ENCODE measurements at regions not wholly inside any gene's neighbourhood (a gene's known extent, or its start where the extent isn't known, plus 50 kb on each side); places are given as distances from the start of the nearest gene placed in this dataset.
"Not testable (repeated sequence)": the region's sequence is repeated elsewhere in the genome, so short reads cannot be mapped to it uniquely, and the experiment has no call there.

DNA sequence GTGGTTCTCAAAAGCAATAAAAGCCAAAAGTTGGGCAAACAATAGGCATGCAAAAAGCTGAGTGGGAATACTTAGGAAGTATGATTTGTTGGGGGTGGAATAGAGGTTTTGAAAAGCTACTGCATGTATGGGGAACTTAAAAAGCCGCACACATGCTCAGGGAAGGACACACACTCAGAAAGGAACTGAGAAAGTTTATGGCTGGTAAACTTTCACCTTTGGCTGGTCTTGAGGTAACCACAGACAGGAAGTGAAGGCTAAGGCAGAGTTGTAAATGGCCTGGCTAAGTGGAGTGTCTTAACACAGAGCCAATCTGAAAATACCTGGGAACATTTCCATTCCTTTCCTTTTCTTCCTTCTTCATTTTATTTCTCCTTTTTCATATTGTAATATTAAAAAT is 134.5 kb upstream of the EXOC2 start:
- DNase-seq (ENCODE audit: low read depth in 2 of 2, low spot score in 1 of 2), result no peak

DNA sequence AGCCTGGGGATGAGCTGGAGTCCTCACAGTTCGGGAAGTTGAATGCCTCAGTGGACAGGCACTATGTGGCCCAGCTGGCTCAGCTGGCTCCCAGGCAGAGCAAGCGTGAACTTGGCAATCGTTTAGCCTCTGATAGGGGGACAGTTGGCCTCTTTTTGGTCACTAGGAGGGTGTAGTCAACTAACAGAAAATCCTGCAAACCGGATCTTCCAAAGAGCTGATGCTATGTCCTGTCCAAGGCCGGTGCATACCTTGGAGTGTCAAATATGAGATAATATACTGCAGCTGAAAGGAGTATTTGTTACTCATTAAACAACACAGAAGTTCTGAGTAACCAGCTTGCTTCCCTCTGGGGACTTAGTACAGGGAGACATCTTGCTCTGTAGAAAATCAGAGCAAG is 126.2 kb upstream of the EXOC2 start:
- no peak for DNase-seq (ENCODE audit: low read depth in 2 of 2, low spot score in 1 of 2)

DNA sequence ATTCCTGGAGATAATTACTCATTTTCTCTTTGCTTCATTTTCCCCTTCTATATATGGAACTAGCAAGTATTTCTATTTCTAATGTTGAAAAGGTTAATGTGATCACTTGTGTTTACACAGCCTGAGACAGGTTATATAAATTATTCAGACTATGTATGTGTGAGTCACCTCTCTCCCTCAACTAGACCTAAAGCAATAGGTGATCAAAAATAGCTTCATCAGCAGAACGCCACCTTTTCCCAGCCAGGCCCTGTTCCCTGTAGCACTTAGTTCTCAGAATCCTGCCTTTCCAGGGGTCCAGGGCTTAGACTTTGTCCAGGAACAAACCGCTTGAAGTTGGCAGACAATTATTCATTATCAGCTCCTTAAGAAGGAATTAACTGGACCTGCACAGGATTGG is 125.3 kb upstream of the EXOC2 start:
- DNase-seq (ENCODE audit: low read depth in 2 of 2, low spot score in 1 of 2), result no peak

DNA sequence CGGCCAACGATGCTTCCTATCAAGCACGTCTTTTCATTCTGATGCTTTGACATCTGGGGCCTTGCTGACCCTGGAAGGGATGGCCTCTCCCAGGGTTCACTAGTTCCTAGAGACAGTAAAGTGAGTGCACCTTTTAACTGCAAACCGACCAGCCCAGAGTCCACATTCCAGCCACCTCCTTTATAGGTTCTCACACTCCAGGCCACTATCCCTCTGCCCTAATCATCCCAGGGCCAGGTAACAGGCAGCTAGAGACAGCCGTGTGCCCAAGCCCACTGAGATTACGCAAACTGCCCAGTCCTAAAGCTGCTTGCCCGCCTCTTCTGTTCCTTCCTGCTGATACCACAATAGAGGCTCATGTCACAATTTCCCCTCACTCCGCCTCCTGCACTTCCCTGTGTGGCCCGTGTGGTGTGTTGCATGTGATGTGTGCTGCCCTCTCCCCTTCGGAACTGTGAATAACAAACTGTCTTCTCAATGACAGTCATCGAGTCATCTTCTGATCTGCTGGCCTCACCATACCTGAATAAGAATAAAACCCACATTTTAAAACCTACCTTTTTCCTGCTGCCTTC is 123.7 kb upstream of the EXOC2 start:
- DNase-seq (ENCODE audit: low read depth in 2 of 2, low spot score in 1 of 2), result no peak

DNA sequence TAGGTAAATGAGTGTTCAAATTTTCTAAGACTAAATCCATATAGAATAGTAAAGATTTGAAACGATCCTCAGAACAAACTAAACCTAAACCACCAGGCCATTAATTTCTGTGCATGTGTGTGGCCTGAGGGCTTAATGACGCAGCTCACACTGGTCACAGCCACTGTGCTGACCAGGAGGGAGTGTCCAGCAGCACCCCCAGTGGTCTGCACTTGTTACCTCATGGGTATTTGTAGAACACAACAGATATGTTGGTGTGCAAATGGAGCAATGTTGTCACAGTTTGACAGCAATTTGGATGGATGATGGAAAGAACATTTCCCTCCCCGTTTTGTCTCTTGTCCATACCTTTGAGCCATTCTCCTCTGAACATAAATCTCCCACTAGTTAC is 122.4 kb upstream of the EXOC2 start:
- DNase-seq (ENCODE audit: low read depth in 2 of 2, low spot score in 1 of 2), result no peak

DNA sequence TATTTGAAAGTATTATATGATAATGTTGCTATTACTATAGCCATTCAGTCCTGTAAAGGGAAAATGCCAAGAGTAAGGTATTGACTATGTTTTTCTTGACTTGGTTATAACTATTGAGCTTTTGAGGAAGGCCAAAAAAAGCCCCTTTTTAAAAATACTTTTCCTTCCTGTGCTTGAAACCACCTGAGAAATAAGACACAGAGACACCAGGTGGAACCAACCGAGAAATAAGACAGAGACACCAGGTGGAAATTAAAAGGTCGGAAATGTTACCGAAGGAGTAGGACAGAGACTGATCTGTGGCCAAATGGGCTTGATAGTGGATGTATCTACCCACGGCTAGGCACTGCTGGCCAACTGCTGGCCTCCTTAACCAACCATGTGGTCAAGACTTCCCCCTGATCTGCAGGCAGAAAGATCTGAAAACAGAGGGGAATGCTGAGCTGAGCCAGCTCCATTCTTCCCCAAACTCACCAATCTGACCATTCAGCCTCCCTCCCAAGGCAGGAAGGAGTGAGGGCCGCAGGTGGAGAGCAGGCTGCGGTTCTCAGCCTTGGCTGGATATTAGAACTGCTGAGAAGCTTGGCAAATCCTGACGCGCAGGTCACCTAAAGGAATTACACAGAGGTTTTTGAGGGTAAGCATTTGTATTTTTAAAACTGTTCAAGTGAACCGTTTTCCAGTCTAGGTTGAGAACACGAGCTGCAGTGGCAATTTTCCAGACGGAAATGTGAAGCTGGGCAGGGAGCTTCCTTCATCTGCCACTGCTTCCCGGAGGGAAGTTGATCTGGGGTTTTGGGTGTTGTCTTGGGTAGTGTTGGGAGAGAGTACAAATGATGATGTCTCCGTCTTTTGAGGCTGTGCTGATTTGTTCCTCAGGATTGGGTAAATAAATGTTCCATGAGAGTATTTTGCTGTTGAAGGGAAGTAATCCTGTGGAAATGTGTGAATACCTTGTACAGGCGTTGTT is 121.7 kb upstream of the EXOC2 start:
- DNase-seq (ENCODE audit: low read depth in 2 of 2, low spot score in 1 of 2), result no peak

DNA sequence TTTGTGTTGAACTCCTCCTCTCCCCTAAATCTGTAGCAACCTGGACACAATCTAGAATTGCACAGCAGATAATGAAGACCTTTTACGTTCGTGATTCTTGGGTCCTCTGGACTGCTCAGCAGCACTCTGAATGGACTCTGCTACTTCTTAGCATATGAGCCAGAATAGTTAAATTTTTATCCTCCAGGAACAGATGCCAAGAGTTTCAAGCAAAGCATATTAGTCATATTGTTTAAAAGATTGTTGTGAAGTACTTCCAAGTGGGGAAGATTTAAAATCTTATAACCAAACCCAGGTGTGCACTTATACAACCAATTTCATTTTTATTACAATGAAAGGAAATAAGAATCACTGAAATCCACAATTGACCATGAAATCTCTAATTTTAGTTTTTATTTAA is 118.9 kb upstream of the EXOC2 start:
- no peak for DNase-seq (ENCODE audit: low read depth in 2 of 2, low spot score in 1 of 2)

DNA sequence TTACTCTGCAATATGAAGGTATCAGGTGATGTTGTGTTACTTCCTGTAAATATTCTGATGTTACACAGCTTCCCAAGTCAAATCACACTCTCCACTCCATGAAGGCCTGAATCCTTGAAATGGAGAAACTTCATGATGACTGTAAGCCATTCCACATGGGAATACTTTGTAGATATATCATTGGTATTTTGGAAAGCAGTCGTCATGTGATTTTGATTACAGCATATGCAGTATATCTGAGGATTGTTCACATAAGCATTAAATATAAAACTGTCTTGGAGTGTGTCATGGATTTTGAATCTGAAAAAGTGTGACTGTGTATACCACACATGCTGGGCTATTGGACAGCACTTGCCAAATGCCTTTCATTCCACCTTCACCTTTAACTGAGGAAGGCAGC is 118.3 kb upstream of the EXOC2 start:
- DNase-seq (ENCODE audit: low read depth in 2 of 2, low spot score in 1 of 2), result no peak

DNA sequence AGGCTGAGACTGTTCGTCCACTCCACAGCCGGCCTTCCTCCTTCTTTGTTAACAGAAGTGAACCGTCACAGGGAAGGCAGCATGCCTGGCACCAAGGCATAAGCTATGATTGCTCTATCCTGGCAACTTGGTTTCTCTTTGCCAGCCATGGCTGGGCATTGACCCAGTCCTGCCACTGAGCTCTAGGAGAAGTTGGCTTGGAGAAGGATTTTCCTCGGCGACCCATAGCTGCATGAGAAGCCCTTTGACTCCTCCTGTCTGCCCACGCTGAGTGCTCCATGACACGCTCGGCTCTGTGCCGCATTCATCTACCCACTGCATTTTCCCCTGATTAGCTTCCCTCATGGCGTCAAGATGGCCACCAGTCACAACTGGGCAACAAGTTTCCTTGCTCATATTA is 111.8 kb upstream of the EXOC2 start:
- no peak for DNase-seq (ENCODE audit: low read depth in 2 of 2, low spot score in 1 of 2)

DNA sequence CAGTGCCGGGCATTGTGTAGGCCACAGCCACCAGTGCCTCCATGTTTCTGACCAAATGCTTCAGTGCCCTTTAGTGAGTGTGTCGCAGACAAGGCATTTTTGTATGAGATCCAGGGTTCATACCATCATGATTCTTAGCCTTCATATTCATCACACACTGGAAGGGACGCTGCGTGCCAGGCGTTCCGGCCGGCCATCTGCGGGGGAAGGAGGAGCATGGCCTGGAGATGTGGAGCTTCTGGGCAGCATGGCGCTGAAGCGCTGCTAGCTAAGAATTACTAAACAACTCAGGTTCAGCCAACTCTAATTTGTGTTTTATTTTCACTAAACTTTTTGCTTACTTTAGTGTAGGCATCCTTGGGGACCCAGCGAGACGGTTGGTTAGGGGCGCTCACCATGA is 111.4 kb upstream of the EXOC2 start:
- no peak for DNase-seq (ENCODE audit: low read depth in 2 of 2, low spot score in 1 of 2)

DNA sequence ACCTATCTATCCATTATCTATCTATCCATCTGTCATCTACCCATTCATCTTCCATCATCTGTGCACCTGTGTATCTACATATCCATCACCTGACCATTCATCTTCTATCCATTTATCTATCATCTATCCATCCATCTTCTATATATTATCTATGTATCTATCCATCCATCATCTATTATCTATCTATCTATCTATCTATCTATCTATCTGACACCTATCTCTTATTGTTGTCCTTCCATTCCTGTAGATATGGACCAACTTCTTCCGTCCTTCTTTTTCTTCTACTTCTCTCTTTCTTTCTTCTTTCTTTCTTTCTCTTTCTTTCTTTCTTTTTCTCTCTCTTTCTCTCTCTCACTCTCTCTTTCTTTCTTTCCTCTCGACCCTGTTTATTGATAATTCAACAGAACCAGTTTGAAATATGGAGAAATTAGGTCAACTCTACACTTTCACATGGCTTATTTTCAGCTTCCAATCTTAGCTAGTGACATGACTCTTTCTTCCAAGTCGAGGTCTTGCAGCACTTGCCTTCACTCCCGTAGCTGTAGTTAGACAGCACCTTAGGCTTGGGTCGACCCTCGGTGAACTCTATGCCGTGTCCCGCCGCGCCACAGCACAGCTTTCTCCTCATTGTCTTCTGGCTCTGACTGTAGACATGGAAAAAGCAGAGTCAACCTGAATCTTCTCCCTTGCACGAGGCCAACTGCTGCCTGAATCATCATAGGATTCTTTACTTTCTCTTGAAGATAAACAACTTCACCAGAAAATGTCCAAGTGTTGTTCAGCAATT is 110.4 kb upstream of the EXOC2 start:
- no peak for DNase-seq (ENCODE audit: low read depth in 2 of 2, low spot score in 1 of 2)

DNA sequence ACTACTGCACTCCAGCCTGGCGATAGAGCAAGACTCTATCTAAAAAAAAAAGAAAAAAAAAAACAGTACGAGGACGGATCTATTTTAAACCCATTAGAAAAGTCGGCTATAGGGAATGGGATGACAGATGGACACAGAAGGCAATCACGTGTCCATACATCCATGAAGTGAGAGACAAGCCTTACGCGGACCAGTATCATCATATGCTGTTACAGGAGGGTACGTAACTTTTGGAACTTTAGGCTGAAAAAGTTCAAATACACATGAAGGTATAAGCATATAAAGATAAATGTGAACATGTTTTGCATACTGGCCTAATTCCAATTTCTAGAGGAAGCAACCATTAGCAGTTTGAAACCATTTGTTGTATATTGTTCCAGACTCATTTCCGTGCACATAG is 109.8 kb upstream of the EXOC2 start:
- no peak for DNase-seq (ENCODE audit: low read depth in 2 of 2, low spot score in 1 of 2)

DNA sequence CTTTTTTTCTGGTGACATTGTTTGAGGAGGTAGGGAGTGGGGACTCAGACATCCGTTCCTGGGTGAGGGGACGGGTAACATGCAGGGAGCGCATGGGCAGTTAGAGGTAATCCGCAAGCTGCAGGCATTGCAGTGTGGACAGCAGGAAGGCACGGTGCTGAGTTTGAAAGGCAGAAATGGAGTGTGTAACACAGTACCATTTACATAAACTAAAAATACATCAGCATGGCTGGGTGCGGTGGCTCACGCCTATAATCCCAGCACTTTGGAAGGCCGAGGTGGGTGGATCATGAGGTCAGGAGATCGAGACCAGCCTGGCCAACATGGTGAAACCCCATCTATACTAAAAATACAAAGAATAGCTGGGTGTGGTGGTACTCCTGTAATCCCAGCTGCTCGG is 109.3 kb upstream of the EXOC2 start:
- not testable (repeated sequence) for DNase-seq (ENCODE audit: low read depth in 2 of 2, low spot score in 1 of 2)

DNA sequence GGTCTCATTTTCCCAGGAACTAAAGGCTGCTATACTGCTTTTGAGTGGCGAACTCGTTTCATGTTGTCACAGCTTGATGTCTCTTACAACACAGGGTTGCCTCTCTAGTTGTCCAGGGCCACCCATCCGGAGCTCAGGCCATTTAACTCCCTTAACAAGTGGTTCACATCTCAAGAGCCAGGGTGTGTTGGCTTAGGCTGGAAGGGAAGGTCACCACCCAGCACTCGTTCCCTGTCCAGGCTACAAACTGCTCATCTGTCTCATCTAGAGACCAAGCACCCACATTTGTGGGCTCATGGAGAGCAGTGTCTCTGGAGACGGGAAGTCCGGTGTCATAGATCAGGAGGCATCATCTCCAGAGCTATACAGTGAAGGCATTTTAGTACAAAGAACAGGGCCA is 106.8 kb upstream of the EXOC2 start:
- DNase-seq (ENCODE audit: low read depth in 2 of 2, low spot score in 1 of 2), result no peak

DNA sequence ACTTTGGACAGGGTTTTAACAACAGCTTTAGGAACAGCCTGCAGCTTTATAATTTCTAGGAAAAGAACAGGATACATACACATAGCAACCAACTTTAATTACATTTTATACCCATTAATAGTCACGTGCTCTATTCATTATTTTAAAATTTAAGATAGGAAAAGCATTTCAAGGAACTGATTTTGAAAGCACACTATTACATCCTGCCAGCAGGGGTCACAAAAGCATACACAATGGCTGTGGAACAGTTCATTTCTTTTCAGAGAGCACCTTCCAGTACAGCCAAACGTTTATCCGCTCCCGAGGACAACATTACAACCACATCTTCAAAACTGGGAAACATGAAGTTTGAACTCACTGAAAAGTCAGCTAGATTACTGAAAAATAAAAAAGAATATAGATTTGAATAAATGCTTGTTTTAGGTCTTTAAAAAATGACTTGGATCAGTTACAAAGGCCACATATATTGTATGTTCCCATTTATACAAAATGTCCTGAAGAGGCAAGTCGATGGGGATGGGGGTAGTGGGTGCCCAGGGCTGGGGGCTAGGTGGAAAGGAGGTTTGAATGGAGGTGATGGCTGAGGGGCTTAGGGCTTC is 104.6 kb upstream of the EXOC2 start:
- no peak for DNase-seq (ENCODE audit: low read depth in 2 of 2, low spot score in 1 of 2)

DNA sequence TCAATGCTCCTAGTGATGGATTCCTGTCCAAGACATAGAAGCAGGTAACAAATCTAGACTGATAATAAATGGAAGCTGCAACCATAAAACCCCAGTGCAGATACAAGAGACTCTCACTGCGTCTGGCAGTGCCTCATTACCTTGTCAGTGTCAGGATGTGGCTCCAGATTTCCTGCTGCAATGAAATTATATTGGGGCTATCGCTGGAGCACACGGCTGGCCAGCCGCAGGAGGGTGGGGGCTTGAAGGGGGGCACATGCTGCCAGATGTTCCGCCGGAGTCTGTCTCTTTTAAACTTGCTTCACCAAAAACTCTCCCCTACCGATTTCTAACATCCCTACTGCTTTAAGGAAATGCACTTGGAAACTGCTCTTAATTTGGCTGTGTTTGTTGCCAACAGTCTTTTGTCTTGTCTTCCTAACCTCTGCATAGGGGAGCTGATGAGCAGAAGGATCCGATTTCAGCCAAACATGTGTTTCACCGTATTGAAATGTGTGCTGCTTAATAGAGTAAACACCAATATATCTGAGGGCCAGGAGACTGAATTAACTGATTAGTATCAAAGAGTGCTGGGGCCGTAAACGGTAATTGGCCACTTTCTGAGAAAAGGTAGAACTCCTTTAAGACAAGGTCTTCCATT is 102.2 kb upstream of the EXOC2 start:
- DNase-seq (ENCODE audit: low read depth in 2 of 2, low spot score in 1 of 2), result no peak

DNA sequence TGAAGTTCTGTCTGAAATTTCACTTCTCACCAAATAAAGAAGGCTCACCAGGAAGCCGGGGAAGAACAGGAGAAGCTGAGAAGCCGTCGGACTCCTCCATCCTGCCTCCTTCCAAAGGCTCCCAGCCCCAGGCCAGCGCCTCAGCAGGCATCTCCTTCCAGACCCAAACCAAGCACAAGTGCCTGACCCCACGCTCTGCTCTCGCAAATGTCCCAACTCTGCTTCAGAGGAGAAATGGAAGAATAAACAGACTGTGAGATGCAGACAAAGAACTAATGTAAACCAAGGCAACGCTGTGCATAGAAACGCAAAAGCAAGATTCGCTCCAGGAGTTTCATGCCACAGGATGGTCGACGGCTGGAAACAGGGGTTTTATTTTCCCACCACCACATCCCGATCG is 100.3 kb upstream of the EXOC2 start:
- no peak for DNase-seq (ENCODE audit: low read depth in 2 of 2, low spot score in 1 of 2)

DNA sequence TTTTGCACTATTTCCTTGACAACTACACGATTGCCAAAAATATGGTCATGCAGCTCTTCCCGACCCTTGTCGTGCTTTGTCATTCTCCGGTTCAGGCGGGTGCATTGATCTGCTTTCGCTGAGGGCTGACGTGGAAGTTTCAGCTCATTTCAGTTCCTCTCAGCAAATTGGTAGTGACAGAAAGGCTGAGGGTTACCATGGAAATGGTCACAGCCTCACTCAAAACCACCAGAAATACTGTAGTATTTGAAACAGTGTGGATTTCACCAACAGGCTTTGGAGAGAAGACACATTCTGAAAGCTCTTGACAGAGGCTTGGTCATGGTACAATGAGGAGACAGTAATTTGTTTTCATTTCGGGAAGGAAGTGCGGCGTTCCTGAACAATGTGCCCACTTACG is 99.7 kb upstream of the EXOC2 start:
- DNase-seq (ENCODE audit: low read depth in 2 of 2, low spot score in 1 of 2), result no peak

DNA sequence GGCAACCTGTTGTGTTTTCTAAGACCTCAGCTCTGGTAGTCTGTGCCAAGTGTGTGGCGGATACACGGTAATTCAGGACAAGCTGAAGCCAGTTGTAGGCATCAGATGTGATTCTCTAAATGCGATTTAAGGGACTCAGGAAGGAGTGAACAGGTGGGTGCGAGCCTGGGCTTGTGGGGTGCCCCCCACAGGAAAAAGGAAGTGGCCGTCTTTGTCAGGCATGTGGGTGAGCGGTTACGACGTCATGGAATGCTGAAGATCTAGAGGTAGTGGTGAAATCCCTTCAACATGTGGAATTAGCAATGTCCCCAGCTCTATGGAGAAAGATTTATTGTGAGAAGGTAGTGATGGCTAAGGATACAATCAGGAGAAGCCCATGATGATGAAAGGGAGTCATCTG is 95.1 kb upstream of the EXOC2 start:
- DNase-seq (ENCODE audit: low read depth in 2 of 2, low spot score in 1 of 2), result peak in 1 of 2 donors; percentile 16

DNA sequence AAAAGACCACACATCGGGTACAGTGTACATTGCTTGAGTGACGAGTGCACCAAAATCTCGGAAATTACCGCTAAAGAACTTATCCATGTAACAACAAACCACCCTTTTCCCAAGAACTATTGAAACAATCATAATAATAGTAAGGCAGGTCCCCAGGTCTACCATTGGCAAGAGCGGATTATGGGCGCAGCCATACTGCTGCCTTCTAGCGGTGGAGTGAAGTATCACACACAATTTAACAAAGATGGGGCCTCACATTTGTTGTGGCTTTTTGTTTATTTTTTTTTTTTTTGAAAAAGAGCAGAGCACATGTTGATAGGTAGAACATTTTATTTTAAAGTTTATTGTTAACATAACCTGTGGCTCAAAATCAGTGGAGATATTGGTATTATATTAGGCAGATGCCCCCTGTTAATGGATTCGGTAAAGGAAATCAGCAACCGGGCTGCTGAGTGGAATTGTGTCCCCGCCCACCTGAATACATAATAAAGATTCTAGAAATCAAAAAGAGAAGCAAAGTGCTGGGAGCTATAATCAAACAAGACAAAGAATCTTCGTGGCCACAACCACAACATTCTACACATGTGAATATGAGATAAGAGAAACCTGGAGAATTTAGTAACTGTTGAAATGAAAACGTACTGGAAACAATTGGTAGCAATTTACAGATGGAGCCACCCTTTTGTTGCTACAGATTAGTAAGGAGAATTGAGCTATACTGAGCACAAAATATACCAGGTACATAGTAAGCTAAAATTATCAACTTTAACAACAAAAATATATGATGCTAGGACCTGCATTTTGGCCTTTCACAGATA is 94.2 kb upstream of the EXOC2 start:
- DNase-seq (ENCODE audit: low read depth in 2 of 2, low spot score in 1 of 2), result no peak
